ENCODE measurements at regions not wholly inside any gene's neighbourhood (a gene's known extent, or its start where the extent isn't known, plus 50 kb on each side); places are given as distances from the start of the nearest gene placed in this dataset.

DNA sequence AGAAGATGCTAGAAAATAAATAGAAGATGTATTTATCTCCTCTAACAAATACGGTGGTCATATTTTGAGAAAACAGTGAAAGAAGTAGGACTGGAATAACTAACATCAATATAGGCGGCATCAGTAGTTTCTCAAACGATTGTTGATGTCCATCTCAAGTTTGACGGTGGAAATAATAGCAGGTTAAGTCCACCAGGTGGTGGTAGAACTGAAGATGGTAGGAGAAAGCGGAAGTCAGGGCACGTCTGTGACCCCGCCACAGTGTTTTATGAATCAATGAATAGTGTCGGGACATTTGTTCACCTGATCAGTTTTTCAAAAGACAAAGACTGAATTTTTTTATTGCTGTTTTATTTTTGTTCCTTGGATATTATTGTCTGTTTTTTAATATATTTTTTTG lies 706.4 kb upstream of the SLC10A2 start:
- ATAC-seq (ENCODE audit: low read depth), result no peak
- H3K27me3 Mint-ChIP-seq, result no peaks in the 10 kb centered on the region

GRCh38 chr13:103762523-103762922 lies 696.3 kb upstream of the SLC10A2 start:
- Mint-ChIP-seq H3K27ac (no peak overlapping the region), H3K9me3 (no peaks in the 10 kb centered on the region), H3K4me3 (no peak overlapping the region), H3K27me3 (no peaks in the 10 kb centered on the region), H3K36me3 (no peaks in the 10 kb centered on the region), H3K4me1 (no peaks in the 10 kb centered on the region)
- ATAC-seq (ENCODE audit: low read depth) (no peak), DNase-seq (no peak)
- POLR2A ChIA-PET, result no interaction called here

More for the DNA sequence above, 706.4 kb upstream of the SLC10A2 start:
- Mint-ChIP-seq H3K4me1 (no peaks in the 10 kb centered on the region), H3K4me3 (no peak overlapping the region), H3K9me3 (peaks cover 8% of the 10 kb centered on the region), H3K36me3 (no peaks in the 10 kb centered on the region), H3K27ac (no peak overlapping the region)
- POLR2A ChIA-PET, result no interaction called here
- DNase-seq, result no peak

- Mint-ChIP-seq H3K27ac (no peak overlapping the region), H3K4me3 (no peak overlapping the region), H3K36me3 (no peaks in the 10 kb centered on the region), H3K27me3 (no peaks in the 10 kb centered on the region), H3K4me1 (no peaks in the 10 kb centered on the region), H3K9me3 (no peaks in the 10 kb centered on the region)
- POLR2A ChIA-PET, result no interaction called here
- ATAC-seq (ENCODE audit: low read depth) (no peak), DNase-seq (no peak)
These were observed 693.1 kb upstream of the SLC10A2 start for GRCh38 chr13:103759361-103759760.

DNA sequence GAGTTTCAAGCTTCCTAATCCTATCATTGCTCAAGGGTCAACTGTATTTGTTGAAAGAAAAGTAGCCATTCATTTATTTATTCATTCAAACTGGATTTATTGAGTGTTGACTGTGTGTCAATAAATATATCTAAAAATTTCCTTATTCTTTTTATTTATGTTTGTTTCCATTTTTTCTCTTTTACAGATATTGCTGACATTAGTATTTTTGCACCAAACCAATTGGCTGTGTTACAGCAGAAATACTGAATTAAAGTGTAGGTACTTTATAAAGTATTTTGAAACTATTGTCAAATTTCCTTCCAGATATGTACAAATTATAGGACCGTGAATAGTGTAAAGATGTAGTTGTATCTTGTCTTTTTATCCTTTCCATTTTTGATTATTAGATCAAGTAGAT lies 692.0 kb upstream of the SLC10A2 start:
- DNase-seq, result no peak
- no peaks in the 10 kb centered on the region for H3K9me3 Mint-ChIP-seq
- no peaks in the 10 kb centered on the region for H3K36me3 Mint-ChIP-seq
- no peak for ATAC-seq (ENCODE audit: low read depth)
- no peaks in the 10 kb centered on the region for H3K27me3 Mint-ChIP-seq
- no peaks in the 10 kb centered on the region for H3K4me1 Mint-ChIP-seq
- POLR2A ChIA-PET, result no interaction called here
- H3K4me3 Mint-ChIP-seq, result no peak overlapping the region
- no peak overlapping the region for H3K27ac Mint-ChIP-seq

DNA sequence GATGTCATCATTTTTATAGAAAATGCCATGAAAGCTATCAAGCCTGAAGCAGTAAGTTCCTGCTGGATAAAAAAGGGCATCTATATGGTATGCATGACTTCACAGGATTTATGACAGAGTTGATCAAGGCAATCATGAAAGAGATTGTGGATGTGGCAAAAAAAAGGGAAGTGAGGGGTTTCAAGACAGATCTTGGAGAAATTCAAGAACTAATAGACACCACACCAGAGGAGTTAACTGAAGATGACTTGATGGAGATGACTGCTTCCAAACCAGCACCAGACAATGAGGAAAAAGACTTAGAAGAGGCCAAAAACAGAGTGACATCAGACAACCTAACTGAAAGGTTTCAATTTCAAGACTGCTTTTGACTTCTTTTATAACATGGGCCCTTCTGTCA lies 691.1 kb upstream of the SLC10A2 start:
- H3K4me3 Mint-ChIP-seq, result no peak overlapping the region
- H3K36me3 Mint-ChIP-seq, result no peaks in the 10 kb centered on the region
- POLR2A ChIA-PET, result no interaction called here
- no peaks in the 10 kb centered on the region for H3K9me3 Mint-ChIP-seq
- no peaks in the 10 kb centered on the region for H3K4me1 Mint-ChIP-seq
- no peak overlapping the region for H3K27ac Mint-ChIP-seq
- DNase-seq (no peak), ATAC-seq (ENCODE audit: low read depth) (no peak)
- no peaks in the 10 kb centered on the region for H3K27me3 Mint-ChIP-seq

DNA sequence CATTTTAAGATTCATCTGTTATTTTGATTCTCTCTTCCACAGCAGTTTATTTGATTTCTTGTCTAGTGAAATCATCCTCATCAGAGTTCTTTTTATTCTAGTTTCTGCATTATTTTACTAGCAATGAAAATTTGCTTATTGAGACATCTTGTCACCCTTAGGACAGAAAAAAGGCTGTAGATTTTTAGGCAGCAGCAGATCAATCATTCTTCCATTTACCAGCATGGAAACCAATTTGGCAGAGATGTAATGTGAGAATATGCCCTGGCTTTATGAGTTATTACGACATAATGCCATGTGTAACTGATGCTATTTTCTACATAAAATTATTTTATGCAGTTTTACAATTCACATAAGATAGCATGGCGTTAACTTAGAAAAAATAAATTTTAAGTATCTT lies 688.6 kb upstream of the SLC10A2 start:
- POLR2A ChIA-PET, result no interaction called here
- H3K27ac Mint-ChIP-seq, result no peak overlapping the region
- no peaks in the 10 kb centered on the region for H3K4me1 Mint-ChIP-seq
- no peaks in the 10 kb centered on the region for H3K9me3 Mint-ChIP-seq
- no peak overlapping the region for H3K4me3 Mint-ChIP-seq
- H3K27me3 Mint-ChIP-seq, result no peaks in the 10 kb centered on the region
- ATAC-seq (ENCODE audit: low read depth) (no peak), DNase-seq (no peak)
- no peaks in the 10 kb centered on the region for H3K36me3 Mint-ChIP-seq

DNA sequence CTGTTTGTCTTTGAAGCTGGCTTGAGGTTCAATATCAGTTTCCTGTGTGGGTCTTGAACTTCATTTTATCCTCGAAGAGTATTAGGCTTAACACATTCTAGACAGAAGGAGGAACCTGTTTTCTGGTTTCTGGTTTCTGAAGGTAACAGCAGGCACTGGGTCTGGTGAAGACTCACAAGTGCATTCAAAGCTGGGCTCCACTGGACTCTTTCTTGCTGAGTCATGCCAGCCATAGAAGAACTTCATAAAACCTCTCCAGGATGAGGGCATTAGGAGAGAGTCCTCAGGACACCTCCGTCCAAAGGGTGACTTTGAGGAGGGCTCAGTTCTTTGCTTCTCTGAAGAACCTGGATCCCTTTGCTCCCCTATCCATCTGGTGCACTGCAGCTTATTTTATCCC lies 668.6 kb upstream of the SLC10A2 start:
- POLR2A ChIA-PET, result no interaction called here
- no peaks in the 10 kb centered on the region for H3K4me1 Mint-ChIP-seq
- H3K9me3 Mint-ChIP-seq, result no peaks in the 10 kb centered on the region
- no peak for DNase-seq
- H3K27me3 Mint-ChIP-seq, result no peaks in the 10 kb centered on the region
- H3K4me3 Mint-ChIP-seq, result no peak overlapping the region
- no peak overlapping the region for H3K27ac Mint-ChIP-seq
- no peaks in the 10 kb centered on the region for H3K36me3 Mint-ChIP-seq
- no peak for ATAC-seq (ENCODE audit: low read depth)

GRCh38 chr13:103731959-103732358 lies 665.7 kb upstream of the SLC10A2 start:
- no peaks in the 10 kb centered on the region for H3K9me3 Mint-ChIP-seq
- H3K36me3 Mint-ChIP-seq, result no peaks in the 10 kb centered on the region
- no peaks in the 10 kb centered on the region for H3K27me3 Mint-ChIP-seq
- DNase-seq, result no peak
- no peak for ATAC-seq (ENCODE audit: low read depth)
- H3K27ac Mint-ChIP-seq, result no peak overlapping the region
- no peak overlapping the region for H3K4me3 Mint-ChIP-seq
- POLR2A ChIA-PET, result no interaction called here
- H3K4me1 Mint-ChIP-seq, result no peaks in the 10 kb centered on the region

GRCh38 chr13:103730407-103730806 lies 664.2 kb upstream of the SLC10A2 start:
- Mint-ChIP-seq H3K4me1 (no peaks in the 10 kb centered on the region), H3K27me3 (no peaks in the 10 kb centered on the region), H3K36me3 (no peaks in the 10 kb centered on the region), H3K9me3 (no peaks in the 10 kb centered on the region), H3K27ac (no peak overlapping the region), H3K4me3 (no peak overlapping the region)
- ATAC-seq (ENCODE audit: low read depth), result no peak
- POLR2A ChIA-PET, result no interaction called here
- no peak for DNase-seq

DNA sequence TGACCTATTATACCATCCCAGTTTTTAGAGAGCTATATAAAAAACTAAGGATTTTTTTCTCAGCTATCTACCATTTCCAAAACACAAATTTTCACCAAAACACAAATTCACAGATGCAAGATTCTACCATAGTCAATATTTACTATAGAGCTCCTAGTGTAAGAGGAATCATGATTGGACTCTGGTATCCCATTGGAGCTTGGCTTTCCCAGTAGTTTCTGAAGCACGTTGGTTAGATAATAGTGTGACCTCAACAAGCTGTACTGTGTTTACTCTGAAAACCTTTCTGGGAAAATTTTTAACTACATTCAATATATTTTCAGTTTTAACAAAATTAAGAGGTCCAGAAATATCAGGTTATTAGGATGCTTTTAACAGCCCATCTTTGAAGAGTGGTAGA lies 660.6 kb upstream of the SLC10A2 start:
- POLR2A ChIA-PET, result no interaction called here
- no peaks in the 10 kb centered on the region for H3K4me1 Mint-ChIP-seq
- no peaks in the 10 kb centered on the region for H3K27me3 Mint-ChIP-seq
- ATAC-seq (ENCODE audit: low read depth), result no peak
- no peak overlapping the region for H3K4me3 Mint-ChIP-seq
- DNase-seq, result no peak
- H3K27ac Mint-ChIP-seq, result no peak overlapping the region
- H3K36me3 Mint-ChIP-seq, result no peaks in the 10 kb centered on the region
- H3K9me3 Mint-ChIP-seq, result no peaks in the 10 kb centered on the region

GRCh38 chr13:103716718-103717117 lies 650.5 kb upstream of the SLC10A2 start:
- DNase-seq, result no peak
- H3K27ac Mint-ChIP-seq, result no peak overlapping the region

GRCh38 chr13:103715335-103715734 lies 649.1 kb upstream of the SLC10A2 start:
- Mint-ChIP-seq H3K4me3 (no peak overlapping the region), H3K27ac (no peak overlapping the region), H3K36me3 (no peaks in the 10 kb centered on the region), H3K27me3 (no peaks in the 10 kb centered on the region), H3K4me1 (no peaks in the 10 kb centered on the region), H3K9me3 (peaks cover 4% of the 10 kb centered on the region)
- DNase-seq (no peak), ATAC-seq (ENCODE audit: low read depth) (no peak)
- POLR2A ChIA-PET, result no interaction called here

More at GRCh38 chr13:103716718-103717117, 650.5 kb upstream of the SLC10A2 start:
- H3K36me3 Mint-ChIP-seq, result no peaks in the 10 kb centered on the region
- H3K27me3 Mint-ChIP-seq, result no peaks in the 10 kb centered on the region
- POLR2A ChIA-PET, result no interaction called here
- H3K4me3 Mint-ChIP-seq, result no peak overlapping the region
- no peak for ATAC-seq (ENCODE audit: low read depth)
- H3K4me1 Mint-ChIP-seq, result no peaks in the 10 kb centered on the region
- peaks cover 4% of the 10 kb centered on the region for H3K9me3 Mint-ChIP-seq

DNA sequence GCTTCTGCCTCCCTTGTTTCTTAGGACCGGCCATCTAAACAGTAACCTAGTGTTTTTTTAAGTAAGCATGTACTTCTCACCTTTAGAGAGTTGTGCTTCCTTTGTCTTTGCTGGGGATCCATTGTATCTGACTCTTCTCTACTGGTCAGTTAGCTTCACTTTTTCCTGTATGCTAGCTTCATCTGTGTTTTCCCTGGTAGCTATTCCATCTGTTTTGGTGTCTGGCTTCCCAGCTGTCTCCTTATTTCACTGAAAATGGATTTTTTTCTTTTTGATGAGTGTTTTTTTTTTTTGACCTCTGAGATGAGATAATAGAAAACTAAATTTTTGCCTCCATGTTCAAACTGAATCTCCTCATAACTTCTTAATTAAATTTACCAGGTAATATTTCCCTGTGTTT lies 637.0 kb upstream of the SLC10A2 start:
- no peak for DNase-seq
- POLR2A ChIA-PET, result no interaction called here
- ATAC-seq (ENCODE audit: low read depth), result no peak
- H3K4me3 Mint-ChIP-seq, result no peak overlapping the region
- H3K27me3 Mint-ChIP-seq, result no peaks in the 10 kb centered on the region
- H3K27ac Mint-ChIP-seq, result no peak overlapping the region
- H3K9me3 Mint-ChIP-seq, result peaks cover 2% of the 10 kb centered on the region
- H3K4me1 Mint-ChIP-seq, result no peaks in the 10 kb centered on the region
- no peaks in the 10 kb centered on the region for H3K36me3 Mint-ChIP-seq

DNA sequence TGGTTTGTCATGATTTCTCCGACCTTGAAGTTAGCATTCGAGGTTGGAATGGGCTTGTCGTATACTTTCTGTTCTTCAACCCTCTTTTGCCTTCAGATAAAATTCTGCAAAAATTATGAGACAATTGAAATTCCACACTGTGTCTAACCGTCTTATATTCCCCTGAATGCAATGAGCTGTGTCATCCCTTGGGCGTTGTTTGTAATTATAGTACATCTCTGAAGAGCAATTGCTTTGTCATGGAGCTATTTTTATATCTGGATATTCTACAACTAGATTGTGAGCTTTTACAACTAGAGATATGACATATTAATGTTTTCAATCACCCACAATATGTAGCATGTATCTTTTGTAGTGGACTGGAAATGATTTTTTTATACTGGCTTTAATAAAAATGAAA lies 631.8 kb upstream of the SLC10A2 start:
- no peak overlapping the region for H3K4me3 Mint-ChIP-seq
- ATAC-seq (ENCODE audit: low read depth) (no peak), DNase-seq (no peak)
- H3K27ac Mint-ChIP-seq, result no peak overlapping the region
- no peaks in the 10 kb centered on the region for H3K27me3 Mint-ChIP-seq
- no peaks in the 10 kb centered on the region for H3K9me3 Mint-ChIP-seq
- H3K36me3 Mint-ChIP-seq, result no peaks in the 10 kb centered on the region
- POLR2A ChIA-PET, result no interaction called here
- no peaks in the 10 kb centered on the region for H3K4me1 Mint-ChIP-seq

GRCh38 chr13:103695320-103695719 lies 629.1 kb upstream of the SLC10A2 start:
- no peak overlapping the region for H3K27ac Mint-ChIP-seq
- no peak for ATAC-seq (ENCODE audit: low read depth)

More at GRCh38 chr13:103695320-103695719, 629.1 kb upstream of the SLC10A2 start:
- no peak for DNase-seq
- Mint-ChIP-seq H3K27me3 (no peaks in the 10 kb centered on the region), H3K36me3 (no peaks in the 10 kb centered on the region), H3K4me3 (no peak overlapping the region), H3K4me1 (no peaks in the 10 kb centered on the region), H3K9me3 (no peaks in the 10 kb centered on the region)
- POLR2A ChIA-PET, result no interaction called here
